H1 (cell line): ENCODE measurements at regions not wholly inside any gene's neighbourhood (a gene's known extent, or its start where the extent isn't known, plus 50 kb on each side); places are given as distances from the start of the nearest gene placed in this dataset.

Experiments used
- CTCF ChIA-PET: fragments of 300-600 bp; sonication (Branson Sonifier 250); formaldehyde crosslinking; loops from one replicate; lab custom pipeline; 2021; ENCODE audit not compliant: partially characterized antibody; lab: Charles Lee
- POLR2A ChIA-PET: fragments of 300-600 bp; sonication (Branson Sonifier 250); formaldehyde crosslinking; loops from one replicate; lab custom pipeline; 2021; ENCODE audit warnings: inconsistent platforms; ENCODE audit not compliant: partially characterized antibody; lab: Charles Lee
- DNase-seq, 2 experiments: peaks; one replicate each; pipeline versions ENCODE4 v3.0.0 to v3.0.0-alpha.2; 2010 to 2022; ENCODE audit warnings: low spot score in 2 of 2, low read depth in 1 of 2, mixed read lengths in 1 of 2
- FAIRE-seq: peaks from 2 replicates; lab custom pipeline; 2011; peaks lifted over from hg19 to GRCh38; lab: Jason Lieb, UNC
- H2AFZ ChIP-seq: 2 replicates; pipeline ENCODE4 v1.8.1; 2012; ENCODE audit warnings: low read length, inconsistent platforms
- H2AK5ac ChIP-seq: 2 replicates; pipeline ENCODE4 v1.6.1; 2013; ENCODE audit warnings: low read depth, low read length
- H2BK120ac ChIP-seq: replicated peaks from 2 replicates; pipeline ENCODE3; 2013; ENCODE audit warnings: low read depth, low read length, inconsistent platforms
- H2BK12ac ChIP-seq: 2 replicates; pipeline ENCODE4 v1.6.1; 2013; ENCODE audit warnings: low read depth, low read length
- H2BK15ac ChIP-seq: 2 replicates; pipeline ENCODE4 v1.6.1; 2013; ENCODE audit warnings: low read length
- H2BK20ac ChIP-seq: 2 replicates; pipeline ENCODE4 v1.6.1; 2013; ENCODE audit warnings: low read length
- H2BK5ac ChIP-seq: 2 replicates; pipeline ENCODE4 v1.6.1; 2013; ENCODE audit warnings: low read depth, low read length
- H3K14ac ChIP-seq: 2 replicates; pipeline ENCODE4 v1.6.1; 2013; ENCODE audit warnings: inconsistent platforms; ENCODE audit not compliant: insufficient read length
- H3K18ac ChIP-seq: 2 replicates; pipeline ENCODE4 v1.6.1; 2013; ENCODE audit warnings: low read length; ENCODE audit errors: extremely low read depth
- H3K23ac ChIP-seq: 2 replicates; pipeline ENCODE4 v1.6.1; 2013; ENCODE audit warnings: inconsistent platforms; ENCODE audit not compliant: insufficient read length
- H3K23me2 ChIP-seq: 2 replicates; pipeline ENCODE4 v1.6.1; 2013; ENCODE audit warnings: low read depth, low read length
- H3K27ac ChIP-seq: 2 replicates; pipeline ENCODE4 v1.6.1; 2011; ENCODE audit warnings: low read depth, low read length, inconsistent platforms
- H3K27me3 ChIP-seq, 4 experiments: replicated peaks in 1 of 4; 1 replicate in 1 of 4; 2 replicates in 3 of 4; pipeline versions ENCODE4 v1.6.1 to v1.8.1; 2011 to 2013; ENCODE audit warnings: low read length in 3 of 4, mild to moderate bottlenecking in 3 of 4, inconsistent platforms in 2 of 4, mixed read lengths in 2 of 4, moderate library complexity in 1 of 4; ENCODE audit not compliant: control insufficient read depth in 3 of 4, insufficient read depth in 3 of 4; ENCODE audit errors: extremely low read depth in 1 of 4
- H3K36me3 ChIP-seq, 4 experiments: 2 replicates each; pipeline versions ENCODE4 v1.6.1 to v1.8.1; 2011 to 2013; ENCODE audit warnings: mild to moderate bottlenecking in 4 of 4, low read length in 3 of 4, moderate library complexity in 2 of 4, control low read depth in 1 of 4, inconsistent platforms in 1 of 4; ENCODE audit not compliant: insufficient read depth in 4 of 4, control insufficient read depth in 2 of 4
- H3K4ac ChIP-seq: replicated peaks from 2 replicates; pipeline ENCODE3; 2013; ENCODE audit warnings: low read length, low read depth, mixed read lengths, inconsistent platforms; ENCODE audit not compliant: insufficient read length
- H3K4me1 ChIP-seq, 4 experiments: replicated peaks in 1 of 4; 1 replicate in 1 of 4; 2 replicates in 3 of 4; pipeline versions ENCODE4 v1.6.1 to v1.8.1; 2011 to 2013; ENCODE audit warnings: low read length in 3 of 4, inconsistent platforms in 2 of 4, mixed read lengths in 1 of 4; ENCODE audit not compliant: insufficient read depth in 4 of 4, control insufficient read depth in 3 of 4
- H3K4me2 ChIP-seq, 2 experiments: 2 replicates each; pipeline versions ENCODE4 v1.6.1 to v1.8.1; 2011 to 2013; ENCODE audit warnings: low read depth in 2 of 2, low read length in 2 of 2, control low read depth in 1 of 2, inconsistent platforms in 1 of 2, mild to moderate bottlenecking in 1 of 2; ENCODE audit not compliant: insufficient read depth in 1 of 2
- H3K4me3 ChIP-seq, 4 experiments: fragments of 200-600, 300-600 bp in 1 of 4; sonication (generic), shearing (Covaris generic), sonication (Bioruptor Twin) in 1 of 4; 2 replicates each; pipeline versions ENCODE4 v1.5.1 to v1.8.1; 2011 to 2016; ENCODE audit warnings: low read length in 4 of 4, low read depth in 3 of 4, control low read depth in 2 of 4, inconsistent platforms in 2 of 4, mild to moderate bottlenecking in 2 of 4, mixed read lengths in 1 of 4, moderate library complexity in 1 of 4; ENCODE audit not compliant: insufficient read depth in 2 of 4; ENCODE audit errors: extremely low read depth in 1 of 4
- H3K56ac ChIP-seq: replicated peaks from 2 replicates; pipeline ENCODE3; 2013; ENCODE audit warnings: low read depth, mild to moderate bottlenecking, mixed read lengths, low read length, inconsistent platforms; ENCODE audit not compliant: insufficient read length
- H3K79me1 ChIP-seq: 2 replicates; pipeline ENCODE4 v1.6.1; 2013; ENCODE audit warnings: low read depth, low read length, control low read depth
- H3K79me2 ChIP-seq, 2 experiments: 2 replicates each; pipeline versions ENCODE4 v1.6.1 to v1.8.1; 2012 to 2013; ENCODE audit warnings: low read length in 2 of 2, mild to moderate bottlenecking in 2 of 2, inconsistent platforms in 1 of 2; ENCODE audit not compliant: insufficient read depth in 2 of 2, control insufficient read depth in 1 of 2
- H3K9ac ChIP-seq, 4 experiments: replicated peaks in 1 of 4; 1 replicate in 1 of 4; 2 replicates in 3 of 4; pipeline versions ENCODE4 v1.6.1 to v1.8.1; 2011 to 2013; ENCODE audit warnings: low read depth in 3 of 4, low read length in 3 of 4, control low read depth in 2 of 4, mild to moderate bottlenecking in 2 of 4, moderate library complexity in 2 of 4, inconsistent platforms in 1 of 4; ENCODE audit errors: extremely low read depth in 1 of 4
- H3K9me3 ChIP-seq, 2 experiments: 2 replicates each; pipeline versions ENCODE4 v1.6.1 to v1.8.1; 2012 to 2013; ENCODE audit warnings: mild to moderate bottlenecking in 2 of 2, moderate library complexity in 2 of 2, control low read depth in 1 of 2, inconsistent platforms in 1 of 2, low read depth in 1 of 2, low read length in 1 of 2, mixed read lengths in 1 of 2; ENCODE audit not compliant: insufficient read depth in 2 of 2
- H4K20me1 ChIP-seq, 2 experiments: replicated peaks in 1 of 2; 2 replicates each; pipeline versions ENCODE3 to v1.8.1; 2011 to 2013; ENCODE audit warnings: inconsistent platforms in 2 of 2, low read length in 2 of 2, mild to moderate bottlenecking in 1 of 2; ENCODE audit not compliant: insufficient read depth in 2 of 2, control insufficient read depth in 1 of 2
- H4K5ac ChIP-seq: 2 replicates; pipeline ENCODE4 v1.6.1; 2013; ENCODE audit warnings: low read length, low read depth, mixed read lengths, inconsistent platforms; ENCODE audit not compliant: insufficient read length
- H4K8ac ChIP-seq: 2 replicates; pipeline ENCODE4 v1.8.0; 2013; ENCODE audit warnings: mild to moderate bottlenecking, moderate library complexity, low read length, inconsistent platforms; ENCODE audit not compliant: insufficient read depth; ENCODE audit errors: extremely low read depth
- H4K91ac ChIP-seq: replicated peaks from 2 replicates; pipeline ENCODE3; 2013; ENCODE audit warnings: low read length, mixed read lengths, inconsistent platforms; ENCODE audit not compliant: insufficient read length
- CREB1 ChIP-seq: IDR thresholded peaks from 2 replicates; pipeline ENCODE4 v1.6.1; 2012; ENCODE audit warnings: inconsistent platforms
- E2F6 ChIP-seq: IDR thresholded peaks from 2 replicates; pipeline ENCODE4 v1.6.1; 2012; ENCODE audit warnings: inconsistent platforms
- POLR2A ChIP-seq, 2 experiments: IDR thresholded peaks; 1 replicate in 1 of 2; 2 replicates in 1 of 2; pipeline ENCODE4 v1.6.1; 2011; ENCODE audit warnings: low read depth in 2 of 2, low read length in 2 of 2, mild to moderate bottlenecking in 2 of 2; ENCODE audit errors: control extremely low read depth in 1 of 2
- RAD21 ChIP-seq, 2 experiments: IDR thresholded peaks in 1 of 2; conservative IDR thresholded peaks in 1 of 2; 2 replicates each; pipeline ENCODE4 v1.6.1; 2011; ENCODE audit warnings: low read depth in 2 of 2, low read length in 2 of 2, improper control_type of control experiment in 1 of 2, inconsistent platforms in 1 of 2, mild to moderate bottlenecking in 1 of 2, moderate library complexity in 1 of 2
- SAP30 ChIP-seq: fragments of 300-600 bp; sonication (generic); IDR thresholded peaks from 2 replicates; pipeline ENCODE4 v1.7.1; 2012; ENCODE audit warnings: low read length, moderate library complexity, mild to moderate bottlenecking, inconsistent platforms; ENCODE audit not compliant: insufficient read depth, insufficient replicate concordance
- SIN3A ChIP-seq, 2 experiments: IDR thresholded peaks in 1 of 2; conservative IDR thresholded peaks in 1 of 2; 2 replicates each; pipeline ENCODE4 v1.6.1; 2011 to 2012; ENCODE audit warnings: low read length in 2 of 2, improper control_type of control experiment in 1 of 2, low read depth in 1 of 2, mild to moderate bottlenecking in 1 of 2
- SP1 ChIP-seq: IDR thresholded peaks from 2 replicates; pipeline ENCODE4 v1.6.1; 2011; ENCODE audit warnings: low read depth, low read length
- SRF ChIP-seq: IDR thresholded peaks from 2 replicates; pipeline ENCODE4 v1.6.1; 2011; ENCODE audit warnings: mild to moderate bottlenecking, low read depth, low read length, moderate library complexity
- TAF7 ChIP-seq: optimal IDR thresholded peaks from 2 replicates; pipeline ENCODE3; 2011; ENCODE audit warnings: low read depth, mild to moderate bottlenecking, inconsistent platforms, low read length, moderate library complexity, borderline replicate concordance
- TCF12 ChIP-seq: IDR thresholded peaks from 2 replicates; pipeline ENCODE4 v1.6.1; 2011; ENCODE audit warnings: low read depth, mild to moderate bottlenecking, low read length
- USF2 ChIP-seq: IDR thresholded peaks from 2 replicates; pipeline ENCODE4 v1.6.1; 2011; ENCODE audit warnings: low read length, improper control_type of control experiment
- YY1 ChIP-seq: IDR thresholded peaks from 2 replicates; pipeline ENCODE4 v1.6.1; 2011; ENCODE audit warnings: low read depth, mild to moderate bottlenecking, low read length
- WGBS, 2 experiments: shearing (Covaris generic) in 1 of 2; methylation state at CpG; one replicate each; pipeline versions ENCODE4 v1.1.6 to v1.1.7; 2013 to 2015; ENCODE audit warnings: low lambda C conversion rate in 2 of 2, mixed read lengths in 2 of 2, inconsistent platforms in 1 of 2, low coverage in 1 of 2, missing lambda C conversion rate in 1 of 2; ENCODE audit not compliant: insufficient replicate concordance in 2 of 2, insufficient coverage in 1 of 2, insufficient read length in 1 of 2; ENCODE audit errors: extremely low coverage in 1 of 2, missing lambda C conversion rate in 1 of 2; 5-methylcytosine and 5-hydroxymethylcytosine counted together

GRCh38 chr3:139203752-139204151, 140.1 kb upstream of the MRPS22 start:
- POLR2A ChIA-PET, result no interaction called here
- no peak overlapping the region for H2BK20ac ChIP-seq
- H2AK5ac ChIP-seq, result no peak overlapping the region
- no peak overlapping the region for H2BK12ac ChIP-seq
- no peak overlapping the region for H3K9ac ChIP-seq
- H3K56ac ChIP-seq, result no peak overlapping the region
- no peak overlapping the region for H4K8ac ChIP-seq
- CTCF ChIA-PET, result interaction anchor here (1.9 kb wide), 1 partner anchor 91 kb away, joined by 4 read pairs; no protein-coding TSS in a partner anchor
- no peak overlapping the region for H2BK120ac ChIP-seq
- H4K20me1 ChIP-seq, result no peaks in the 10 kb centered on the region
- peaks cover 0 to 2% (median 0%) of the 10 kb centered on the region in 4 experiments; a peak in 1 of 7 replicates for H3K4me1 ChIP-seq
- peaks cover 10 to 31% of the 10 kb centered on the region in 2 experiments; a peak in 3 of 4 replicates for H3K9me3 ChIP-seq
- no peak overlapping the region for H3K4me2 ChIP-seq
- no peaks in the 10 kb centered on the region for H3K36me3 ChIP-seq
- H3K79me1 ChIP-seq, result no peaks in the 10 kb centered on the region
- no peak for FAIRE-seq
- H3K23ac ChIP-seq, result no peak overlapping the region
- DNase-seq, result peak in 1 of 2 experiments; percentile 16
- no peaks in the 10 kb centered on the region for H3K23me2 ChIP-seq
- H4K91ac ChIP-seq, result no peak overlapping the region
- TF ChIP-seq POLR2A (IDR thresholded peaks at IDR 0.05; ENCODE audit: control extremely low read depth in 1 of 2, low read depth in 2 of 2, low read length in 2 of 2), result no peak
- TF ChIP-seq RAD21 (IDR thresholded peaks at IDR 0.05 in 1 of 2, conservative IDR thresholded peaks at IDR 0.05 in 1 of 2; ENCODE audit: low read depth in 2 of 2, low read length in 2 of 2), result no peak
- TF ChIP-seq SRF, result no peak
- TF ChIP-seq USF2, result no peak
- TF ChIP-seq YY1, result no peak
- no peak for TF ChIP-seq SP1
- no peak for TF ChIP-seq SIN3A (conservative IDR thresholded peaks at IDR 0.05 in 1 of 2, IDR thresholded peaks at IDR 0.05 in 1 of 2; ENCODE audit: low read depth in 1 of 2, low read length in 2 of 2)
- TF ChIP-seq SAP30, result no peak
- TF ChIP-seq E2F6, result no peak
- no peak for TF ChIP-seq TCF12
- TF ChIP-seq TAF7, result no peak
- no peak for TF ChIP-seq CREB1
- H3K27ac ChIP-seq, result no peak overlapping the region
- H2AFZ ChIP-seq, result no peak overlapping the region
- H3K14ac ChIP-seq, result no peak overlapping the region
- no peak overlapping the region for H3K18ac ChIP-seq
- H3K27me3 ChIP-seq, result peaks cover 0 to 2% (median 0%) of the 10 kb centered on the region in 4 experiments; a peak in 1 of 7 replicates
- no peak overlapping the region for H2BK5ac ChIP-seq
- H3K4ac ChIP-seq, result no peak overlapping the region
- H3K79me2 ChIP-seq, result no peaks in the 10 kb centered on the region
- 66% methylated on average over 2 of the region's 2 CpGs; no CpG with 5 or more reads in 1 of the 2 experiments for WGBS, 2 experiments
- no peak overlapping the region for H2BK15ac ChIP-seq
- no peak overlapping the region for H4K5ac ChIP-seq
- no peak overlapping the region for H3K4me3 ChIP-seq
